T-helper 2 cell treated with Interferon-gamma antibody and Interleukin-4, amounts not matched to agents 5 μg/mL and 100 μg/mL, for 36 hours (primary cell): ENCODE measurements at regions not wholly inside any gene's neighbourhood (a gene's known extent, or its start where the extent isn't known, plus 50 kb on each side); places are given as distances from the start of the nearest gene placed in this dataset.
"Not testable (repeated sequence)": the region's sequence is repeated elsewhere in the genome, so short reads cannot be mapped to it uniquely, and the experiment has no call there.

Experiments used
- DNase-seq: peaks from one replicate; pipeline ENCODE4 v3.0.0; 2021; ENCODE audit warnings: low spot score
- H3K27ac Mint-ChIP-seq: one replicate; pipeline ENCODE4 v1.8.0; 2021; ENCODE audit warnings: mild to moderate bottlenecking, mixed read lengths
- H3K27me3 Mint-ChIP-seq: one replicate; pipeline ENCODE4 v1.8.0; 2021; ENCODE audit warnings: low read depth, mixed read lengths
- H3K36me3 Mint-ChIP-seq: one replicate; pipeline ENCODE4 v1.8.0; 2021; ENCODE audit warnings: low read depth, mixed read lengths
- H3K4me1 Mint-ChIP-seq: one replicate; pipeline ENCODE4 v1.8.0; 2021; ENCODE audit warnings: low read depth, mixed read lengths
- H3K4me3 Mint-ChIP-seq: one replicate; pipeline ENCODE4 v1.8.0; 2022; ENCODE audit warnings: mild to moderate bottlenecking, moderate library complexity, mixed read lengths
- H3K9me3 Mint-ChIP-seq: one replicate; pipeline ENCODE4 v1.8.0; 2021; ENCODE audit warnings: mixed read lengths

DNA sequence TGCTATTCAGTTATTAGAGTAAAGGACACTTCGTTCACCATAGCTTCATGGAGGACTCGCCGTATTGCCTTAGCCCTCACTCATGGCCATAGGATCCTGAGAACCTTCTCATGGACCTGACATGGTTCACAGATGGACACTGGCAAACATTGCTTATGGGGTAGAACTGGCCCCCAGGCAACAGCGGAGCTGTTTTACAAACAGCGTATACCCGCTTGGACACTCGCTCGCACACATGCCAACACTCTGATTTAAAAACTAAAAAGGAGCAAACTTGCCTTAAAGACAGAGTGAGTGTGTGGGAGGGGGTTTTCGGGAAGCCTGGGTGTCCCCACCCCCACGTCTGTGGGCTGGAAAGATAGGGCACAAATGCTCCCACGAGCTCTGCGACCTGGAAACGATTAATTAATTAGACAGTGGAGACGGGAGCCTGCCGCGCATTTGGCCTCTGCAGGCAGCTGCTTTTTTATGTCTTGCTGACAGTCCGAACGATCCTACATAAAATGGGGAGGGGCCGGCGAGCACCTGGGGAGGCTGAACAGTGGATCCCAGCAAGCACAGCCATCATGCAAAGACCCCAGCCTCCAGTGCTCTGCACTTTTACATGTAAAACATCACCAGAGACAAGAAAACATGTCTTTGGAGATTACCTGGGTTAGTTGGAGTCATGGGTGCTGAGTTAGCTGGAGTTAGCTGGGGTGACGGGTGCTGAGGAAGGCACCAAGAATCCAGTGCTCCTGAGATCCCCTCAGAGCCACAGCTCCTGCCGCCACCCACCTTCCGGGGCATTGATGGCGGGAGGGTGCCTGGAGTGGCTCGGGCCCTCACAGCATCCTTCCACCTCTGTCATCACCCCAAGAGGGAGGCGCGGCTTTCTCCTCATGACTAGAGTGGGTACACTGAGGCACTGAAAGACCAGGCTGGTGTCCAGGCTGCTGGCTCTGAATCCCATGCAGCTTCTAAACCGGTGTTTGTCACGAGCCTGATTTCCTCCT lies 105.7 kb downstream of the NPIPB11 start:
- H3K4me3 Mint-ChIP-seq, DNase-seq, H3K27ac Mint-ChIP-seq, H3K9me3 Mint-ChIP-seq, H3K27me3 Mint-ChIP-seq, H3K36me3 Mint-ChIP-seq, H3K4me1 Mint-ChIP-seq: not testable (repeated sequence)

DNA sequence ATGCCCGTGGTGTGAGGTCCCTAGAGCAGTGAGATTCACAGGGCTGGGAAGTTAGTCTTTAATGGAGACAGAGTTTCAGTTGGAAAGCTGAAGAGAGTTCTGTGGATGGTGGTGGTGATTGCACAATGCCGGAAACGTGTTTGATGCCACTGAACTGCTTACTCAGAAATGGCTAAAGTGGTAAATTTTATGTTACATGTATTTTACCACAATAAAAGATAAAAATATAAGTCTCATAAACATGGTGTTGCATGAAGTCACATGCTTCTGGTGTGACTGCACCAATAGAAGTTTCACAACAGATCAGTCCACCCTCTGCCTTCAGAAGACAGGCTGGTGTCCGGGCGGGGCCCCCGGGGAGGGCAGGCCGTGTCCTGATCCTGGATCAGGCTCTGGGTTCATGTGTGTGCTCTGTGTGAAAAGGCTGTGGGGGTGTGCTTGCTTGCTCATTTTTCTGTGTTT lies 106.5 kb downstream of the NPIPB11 start:
- H3K4me1 Mint-ChIP-seq, H3K4me3 Mint-ChIP-seq, H3K9me3 Mint-ChIP-seq, H3K27me3 Mint-ChIP-seq, DNase-seq, H3K36me3 Mint-ChIP-seq, H3K27ac Mint-ChIP-seq: not testable (repeated sequence)

- H3K27me3 Mint-ChIP-seq, DNase-seq, H3K9me3 Mint-ChIP-seq, H3K4me3 Mint-ChIP-seq, H3K27ac Mint-ChIP-seq, H3K4me1 Mint-ChIP-seq, H3K36me3 Mint-ChIP-seq: not testable (repeated sequence)
These were observed 107.5 kb downstream of the NPIPB11 start for GRCh38 chr16:29298997-29299396.

DNA sequence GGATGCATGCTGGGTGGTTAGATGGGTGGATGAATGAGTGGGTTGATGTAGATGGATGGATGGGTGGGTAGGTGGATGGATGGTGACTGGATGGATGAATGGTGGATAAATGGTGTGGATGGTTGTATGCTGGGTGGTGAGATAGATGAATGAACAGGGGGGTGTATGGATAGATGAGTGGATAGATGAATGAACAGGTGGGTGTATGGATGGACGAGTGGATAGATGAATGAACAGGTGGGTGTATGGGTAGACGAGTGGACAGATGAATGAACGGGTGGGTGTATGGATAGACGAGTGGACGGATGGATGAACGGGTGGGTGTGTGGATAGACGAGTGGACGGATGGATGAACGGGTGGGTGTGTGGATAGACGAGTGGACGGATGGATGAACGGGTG lies 108.2 kb downstream of the NPIPB11 start:
- not testable (repeated sequence) for H3K4me3 Mint-ChIP-seq, DNase-seq, H3K9me3 Mint-ChIP-seq, H3K4me1 Mint-ChIP-seq, H3K36me3 Mint-ChIP-seq, H3K27ac Mint-ChIP-seq, H3K27me3 Mint-ChIP-seq

DNA sequence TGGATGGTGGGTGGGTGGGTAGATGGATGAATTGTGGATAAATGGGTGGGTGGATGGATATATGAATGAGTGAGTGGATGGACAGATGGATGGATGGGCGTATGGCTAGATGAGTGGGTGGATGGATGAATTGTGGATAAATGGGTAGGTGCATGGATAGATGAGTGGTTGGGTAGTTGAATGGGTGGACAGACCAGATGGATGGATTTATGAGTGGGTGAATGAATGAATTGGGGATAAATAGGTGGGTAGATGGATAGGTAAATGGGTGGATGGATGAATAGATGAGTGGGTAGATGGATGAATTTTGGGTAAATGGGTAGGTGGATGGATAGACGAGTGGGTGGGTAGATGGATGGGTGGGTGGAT lies 108.7 kb downstream of the NPIPB11 start:
- not testable (repeated sequence) for H3K27me3 Mint-ChIP-seq, H3K36me3 Mint-ChIP-seq, H3K9me3 Mint-ChIP-seq, H3K4me3 Mint-ChIP-seq, H3K4me1 Mint-ChIP-seq, DNase-seq, H3K27ac Mint-ChIP-seq

GRCh38 chr16:29297144-29297808 lies 109.2 kb downstream of the NPIPB11 start:
- H3K36me3 Mint-ChIP-seq, H3K4me3 Mint-ChIP-seq, H3K27ac Mint-ChIP-seq, H3K9me3 Mint-ChIP-seq, DNase-seq, H3K4me1 Mint-ChIP-seq, H3K27me3 Mint-ChIP-seq: not testable (repeated sequence)

DNA sequence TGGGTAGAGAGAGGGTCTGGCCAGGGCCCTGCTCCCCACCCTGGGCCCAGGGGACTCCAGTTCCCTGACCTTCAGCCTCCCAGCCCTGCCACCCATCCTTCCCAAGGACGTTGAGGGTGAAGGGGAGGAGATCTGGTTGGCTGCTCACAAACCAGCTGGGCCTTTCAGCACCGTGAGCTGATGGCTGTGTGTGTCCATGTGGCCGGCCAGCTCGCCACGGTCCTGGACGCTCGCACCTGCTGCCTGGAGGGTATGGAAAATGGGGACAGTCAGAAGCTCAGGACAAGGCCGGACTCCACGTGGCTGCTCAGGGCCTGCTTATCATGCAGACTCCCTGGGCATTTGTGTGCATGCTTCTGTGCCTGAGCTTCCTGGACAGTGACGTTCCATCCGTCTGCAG lies 110.3 kb downstream of the NPIPB11 start:
- H3K4me1 Mint-ChIP-seq, DNase-seq, H3K27ac Mint-ChIP-seq, H3K27me3 Mint-ChIP-seq, H3K9me3 Mint-ChIP-seq, H3K36me3 Mint-ChIP-seq, H3K4me3 Mint-ChIP-seq: not testable (repeated sequence)

DNA sequence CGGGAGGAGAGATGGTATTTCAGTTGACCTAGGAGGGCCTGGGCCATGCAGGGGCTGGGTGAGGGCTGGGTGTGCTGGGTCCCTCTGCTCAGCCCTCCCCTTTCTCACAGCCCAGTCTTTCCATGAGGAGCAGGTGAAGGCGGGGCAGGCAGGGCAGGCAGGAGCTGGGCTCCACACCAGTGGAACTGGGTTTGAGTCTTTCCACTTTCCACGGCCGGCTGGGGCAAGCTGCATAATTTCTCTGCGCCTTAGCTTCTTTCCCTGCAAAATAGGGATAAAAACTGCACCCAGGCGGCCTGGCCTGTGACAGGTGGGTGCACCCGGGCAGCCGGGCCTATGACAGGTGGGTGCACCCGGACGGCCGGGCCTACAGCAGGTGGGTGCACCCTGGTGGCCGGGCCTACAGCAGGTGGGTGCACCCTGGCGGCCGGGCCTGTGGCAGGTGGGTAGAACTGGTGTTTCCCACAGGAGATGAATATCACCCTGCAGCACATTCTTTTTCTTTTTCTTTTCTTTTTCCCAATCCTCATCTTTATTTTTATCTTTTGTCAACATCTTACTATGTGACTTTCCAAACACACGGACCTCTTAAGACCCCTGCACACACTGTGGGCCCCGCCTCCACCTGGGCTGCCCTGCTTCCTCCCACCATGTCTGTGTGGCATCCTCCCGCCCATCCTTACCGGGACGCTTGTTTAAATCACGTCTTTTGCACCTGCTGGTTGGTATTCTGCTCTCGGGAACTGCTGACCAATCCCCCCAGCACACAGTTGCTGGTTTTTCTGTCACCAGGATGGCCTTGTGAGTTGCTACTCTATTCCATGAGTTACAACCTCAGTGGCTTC lies 111.3 kb downstream of the NPIPB11 start:
- H3K9me3 Mint-ChIP-seq, H3K36me3 Mint-ChIP-seq, H3K27ac Mint-ChIP-seq: not testable (repeated sequence)

GRCh38 chr16:29294400-29294933 lies 112.0 kb downstream of the NPIPB11 start:
- DNase-seq, H3K4me1 Mint-ChIP-seq, H3K27me3 Mint-ChIP-seq, H3K27ac Mint-ChIP-seq, H3K9me3 Mint-ChIP-seq, H3K4me3 Mint-ChIP-seq, H3K36me3 Mint-ChIP-seq: not testable (repeated sequence)

More for the DNA sequence above, 111.3 kb downstream of the NPIPB11 start:
- not testable (repeated sequence) for DNase-seq, H3K4me3 Mint-ChIP-seq, H3K4me1 Mint-ChIP-seq, H3K27me3 Mint-ChIP-seq

GRCh38 chr16:29293545-29293944 lies 113.0 kb downstream of the NPIPB11 start:
- H3K4me3 Mint-ChIP-seq, H3K36me3 Mint-ChIP-seq, H3K9me3 Mint-ChIP-seq, H3K27me3 Mint-ChIP-seq, DNase-seq, H3K27ac Mint-ChIP-seq, H3K4me1 Mint-ChIP-seq: not testable (repeated sequence)

DNA sequence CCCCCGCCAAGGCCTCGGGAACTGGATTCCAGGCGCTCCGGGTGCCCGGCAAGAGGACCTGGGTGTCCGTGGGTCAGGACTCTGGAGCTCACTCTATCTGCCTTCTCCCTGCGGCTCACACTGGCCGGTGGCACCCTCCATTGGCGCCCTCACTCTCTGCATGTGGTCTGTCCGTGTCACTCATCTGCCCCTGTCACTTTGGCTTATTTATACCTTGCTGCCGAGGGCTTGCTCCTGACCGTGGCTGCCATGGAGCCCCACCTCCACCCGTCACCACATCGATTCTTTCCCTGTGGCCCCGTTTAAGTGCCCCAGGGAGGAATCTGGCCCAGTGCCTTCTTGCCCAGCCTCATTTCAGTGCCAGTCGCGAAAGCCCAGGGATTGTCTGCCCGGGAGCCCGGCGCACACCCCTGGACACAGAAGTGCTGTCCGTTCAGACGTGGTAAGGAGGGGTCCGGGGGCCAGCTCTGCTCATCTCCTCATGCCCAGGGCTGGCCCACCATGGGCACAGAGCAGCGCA lies 113.5 kb downstream of the NPIPB11 start:
- H3K27ac Mint-ChIP-seq, H3K27me3 Mint-ChIP-seq, H3K9me3 Mint-ChIP-seq, H3K4me3 Mint-ChIP-seq, DNase-seq, H3K4me1 Mint-ChIP-seq, H3K36me3 Mint-ChIP-seq: not testable (repeated sequence)

DNA sequence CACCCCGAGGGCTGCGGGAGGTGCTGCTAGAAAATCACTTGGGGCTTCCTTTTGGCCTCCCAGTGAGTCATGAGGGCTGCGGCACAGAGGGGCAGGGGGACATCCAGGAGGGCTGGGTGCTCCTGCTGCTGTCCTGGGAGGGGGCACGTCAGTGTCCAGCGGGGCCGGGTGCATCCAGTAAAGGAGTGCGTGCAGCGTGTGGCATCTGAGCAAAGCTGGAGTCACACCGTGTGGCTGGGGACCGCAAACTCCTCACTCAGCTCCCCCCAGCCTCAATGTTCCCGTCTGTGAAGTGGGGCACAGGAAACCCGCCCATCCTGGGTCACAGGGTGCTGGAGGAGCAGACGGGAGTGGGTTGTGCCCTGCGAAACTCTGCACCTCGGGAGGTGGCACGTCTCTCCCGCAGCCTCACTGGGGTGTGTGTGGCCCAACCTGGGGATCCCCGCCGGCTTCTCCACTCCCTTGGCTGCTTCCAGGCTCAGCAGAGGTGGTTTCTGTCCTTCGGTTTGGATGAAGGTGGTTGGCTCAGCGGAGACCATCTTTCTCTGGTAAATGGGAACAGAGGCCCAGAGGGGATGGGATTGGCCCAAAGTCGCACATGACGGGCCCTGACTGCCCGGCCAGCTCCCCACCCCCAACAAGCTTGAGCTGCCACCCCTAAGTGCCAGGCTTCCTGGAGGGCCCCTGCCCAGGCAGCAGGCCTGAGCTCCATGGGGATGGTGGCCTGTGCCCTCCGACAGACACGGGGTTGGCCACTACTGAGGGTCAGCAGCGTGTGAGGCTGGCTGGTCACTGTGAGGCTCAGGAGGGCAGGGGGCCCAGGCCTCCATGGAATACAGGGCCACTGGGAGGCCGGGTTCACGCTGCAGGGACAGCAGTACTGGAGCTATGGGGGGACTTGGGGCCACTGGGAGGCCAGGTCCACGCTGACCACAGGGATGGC lies 114.9 kb downstream of the NPIPB11 start:
- not testable (repeated sequence) for H3K36me3 Mint-ChIP-seq, H3K27me3 Mint-ChIP-seq, H3K4me3 Mint-ChIP-seq, H3K27ac Mint-ChIP-seq, H3K9me3 Mint-ChIP-seq, H3K4me1 Mint-ChIP-seq, DNase-seq
